ENCODE measurements at regions not wholly inside any gene's neighbourhood (a gene's known extent, or its start where the extent isn't known, plus 50 kb on each side); places are given as distances from the start of the nearest gene placed in this dataset.

- DNase-seq: no peak
These were observed 69.9 kb downstream of the SERPINA3 start for GRCh38 chr14:94682061-94682516.

- DNase-seq: no peak
These were observed 69.3 kb downstream of the SERPINA3 start for GRCh38 chr14:94681300-94682060.

GRCh38 chr14:94680862-94681288, 68.7 kb downstream of the SERPINA3 start:
- DNase-seq: no peak

GRCh38 chr14:94679937-94680861, 68.0 kb downstream of the SERPINA3 start:
- no peak for DNase-seq

GRCh38 chr14:94679106-94679810, 67.1 kb downstream of the SERPINA3 start:
- no peak for DNase-seq

GRCh38 chr14:94677747-94678146, 65.6 kb downstream of the SERPINA3 start:
- no peak for DNase-seq

GRCh38 chr14:94677213-94677612, 65.0 kb downstream of the SERPINA3 start:
- DNase-seq: no peak

GRCh38 chr14:94676495-94677185, 64.4 kb downstream of the SERPINA3 start:
- DNase-seq: no peak

- DNase-seq: no peak
These were observed 62.8 kb downstream of the SERPINA3 start for GRCh38 chr14:94675036-94675435.

GRCh38 chr14:94673781-94674231, 61.6 kb downstream of the SERPINA3 start:
- DNase-seq: no peak
